ENCODE measurements at regions not wholly inside any gene's neighbourhood (a gene's known extent, or its start where the extent isn't known, plus 50 kb on each side); places are given as distances from the start of the nearest gene placed in this dataset.

- H3K4me2 ChIP-seq (ENCODE audit: extremely low read depth, insufficient read depth, low read length), result peak overlapping the region; percentile 29
- H3K9me3 ChIP-seq (ENCODE audit: control insufficient read depth, insufficient read depth, low read depth, low read length), result no peaks in the 10 kb centered on the region
- H3K4me1 ChIP-seq (ENCODE audit: control insufficient read depth, extremely low read depth, insufficient read depth, low read length), result peaks cover 3% of the 10 kb centered on the region
- H3K27me3 ChIP-seq (ENCODE audit: control insufficient read depth, insufficient read depth, low read length), result no peaks in the 10 kb centered on the region
- H3K36me3 ChIP-seq (ENCODE audit: control insufficient read depth, insufficient read depth, low read length), result no peaks in the 10 kb centered on the region
- TF ChIP-seq CTCF (conservative IDR thresholded peaks at IDR 0.05 in 1 of 2, IDR thresholded peaks at IDR 0.05 in 1 of 2; ENCODE audit: low read depth in 1 of 2, low read length in 2 of 2), result no peak
- H3K4me3 ChIP-seq (replicated peaks in 1 of 4; ENCODE audit: control extremely low read depth in 1 of 4, insufficient read depth in 1 of 4, low read depth in 3 of 4, low read length in 4 of 4), result no peak overlapping the region
- H3K9ac ChIP-seq (ENCODE audit: insufficient read depth, low read length), result peak overlapping the region; percentile 11
- H3K79me2 ChIP-seq (ENCODE audit: control insufficient read depth, insufficient read depth, low read length), result no peaks in the 10 kb centered on the region
- H3K27ac ChIP-seq (ENCODE audit: insufficient read depth, low read length), result peak overlapping the region; percentile 49
- no peaks in the 10 kb centered on the region for H4K20me1 ChIP-seq (ENCODE audit: control insufficient read depth, extremely low read depth, insufficient read depth, low read length)
- peak; percentile 51 to 89 for DNase-seq (ENCODE audit: low read depth in 2 of 2)
- peak overlapping the region; percentile 91 for H2AFZ ChIP-seq (ENCODE audit: low read length)
These were observed 161.3 kb downstream of the TSEN15 start for GRCh38 chr1:184212649-184213314.

GRCh38 chr1:184214128-184214527 is 162.6 kb downstream of the TSEN15 start:
- no peak for TF ChIP-seq CTCF (conservative IDR thresholded peaks at IDR 0.05 in 1 of 2, IDR thresholded peaks at IDR 0.05 in 1 of 2; ENCODE audit: low read depth in 1 of 2, low read length in 2 of 2)
- TF ChIP-seq EZH2 (IDR thresholded peaks at IDR 0.05; ENCODE audit: low read length, missing control alignments), result no peak
- Histone ChIP-seq H3K27me3 (ENCODE audit: control insufficient read depth, insufficient read depth, low read length) (no peaks in the 10 kb centered on the region), H3K4me3 (replicated peaks in 1 of 4; ENCODE audit: control extremely low read depth in 1 of 4, insufficient read depth in 1 of 4, low read depth in 3 of 4, low read length in 4 of 4) (no peak overlapping the region), H4K20me1 (ENCODE audit: control insufficient read depth, extremely low read depth, insufficient read depth, low read length) (no peaks in the 10 kb centered on the region), H2AFZ (ENCODE audit: low read length) (no peak overlapping the region), H3K4me1 (ENCODE audit: control insufficient read depth, extremely low read depth, insufficient read depth, low read length) (peaks cover 3% of the 10 kb centered on the region), H3K79me2 (ENCODE audit: control insufficient read depth, insufficient read depth, low read length) (no peaks in the 10 kb centered on the region), H3K27ac (ENCODE audit: insufficient read depth, low read length) (no peak overlapping the region), H3K4me2 (ENCODE audit: extremely low read depth, insufficient read depth, low read length) (no peak overlapping the region), H3K9me3 (ENCODE audit: control insufficient read depth, insufficient read depth, low read depth, low read length) (no peaks in the 10 kb centered on the region), H3K36me3 (ENCODE audit: control insufficient read depth, insufficient read depth, low read length) (no peaks in the 10 kb centered on the region), H3K9ac (ENCODE audit: insufficient read depth, low read length) (no peak overlapping the region)
- DNase-seq (ENCODE audit: low read depth in 2 of 2), result no peak

- no peak for TF ChIP-seq EZH2 (IDR thresholded peaks at IDR 0.05; ENCODE audit: low read length, missing control alignments)
- no peak for TF ChIP-seq CTCF (conservative IDR thresholded peaks at IDR 0.05 in 1 of 2, IDR thresholded peaks at IDR 0.05 in 1 of 2; ENCODE audit: low read depth in 1 of 2, low read length in 2 of 2)
These were observed 163.9 kb downstream of the TSEN15 start for GRCh38 chr1:184215274-184215925.

More at GRCh38 chr1:184215274-184215925, 163.9 kb downstream of the TSEN15 start:
- Histone ChIP-seq H3K9me3 (ENCODE audit: control insufficient read depth, insufficient read depth, low read depth, low read length) (no peaks in the 10 kb centered on the region), H3K4me3 (replicated peaks in 1 of 4; ENCODE audit: control extremely low read depth in 1 of 4, insufficient read depth in 1 of 4, low read depth in 3 of 4, low read length in 4 of 4) (no peak overlapping the region), H3K4me2 (ENCODE audit: extremely low read depth, insufficient read depth, low read length) (no peak overlapping the region), H3K27me3 (ENCODE audit: control insufficient read depth, insufficient read depth, low read length) (no peaks in the 10 kb centered on the region), H3K9ac (ENCODE audit: insufficient read depth, low read length) (no peak overlapping the region), H3K79me2 (ENCODE audit: control insufficient read depth, insufficient read depth, low read length) (no peaks in the 10 kb centered on the region), H4K20me1 (ENCODE audit: control insufficient read depth, extremely low read depth, insufficient read depth, low read length) (no peaks in the 10 kb centered on the region), H3K27ac (ENCODE audit: insufficient read depth, low read length) (no peak overlapping the region), H3K36me3 (ENCODE audit: control insufficient read depth, insufficient read depth, low read length) (no peaks in the 10 kb centered on the region), H3K4me1 (ENCODE audit: control insufficient read depth, extremely low read depth, insufficient read depth, low read length) (peaks cover 3% of the 10 kb centered on the region), H2AFZ (ENCODE audit: low read length) (no peak overlapping the region)
- no peak for DNase-seq (ENCODE audit: low read depth in 2 of 2)

Data from fibroblast of lung (primary cell).